GM18519 (cell line): ENCODE measurements at regions not wholly inside any gene's neighbourhood (a gene's known extent, or its start where the extent isn't known, plus 50 kb on each side); places are given as distances from the start of the nearest gene placed in this dataset.

Source experiments
- ATAC-seq: cut with Tn5 transposase; IDR thresholded peaks from one replicate; pipeline ENCODE4 v1.9.1; 2021; ENCODE audit warnings: mild to moderate bottlenecking, moderate library complexity; ENCODE audit not compliant: unreplicated experiment, low FRiP score

DNA sequence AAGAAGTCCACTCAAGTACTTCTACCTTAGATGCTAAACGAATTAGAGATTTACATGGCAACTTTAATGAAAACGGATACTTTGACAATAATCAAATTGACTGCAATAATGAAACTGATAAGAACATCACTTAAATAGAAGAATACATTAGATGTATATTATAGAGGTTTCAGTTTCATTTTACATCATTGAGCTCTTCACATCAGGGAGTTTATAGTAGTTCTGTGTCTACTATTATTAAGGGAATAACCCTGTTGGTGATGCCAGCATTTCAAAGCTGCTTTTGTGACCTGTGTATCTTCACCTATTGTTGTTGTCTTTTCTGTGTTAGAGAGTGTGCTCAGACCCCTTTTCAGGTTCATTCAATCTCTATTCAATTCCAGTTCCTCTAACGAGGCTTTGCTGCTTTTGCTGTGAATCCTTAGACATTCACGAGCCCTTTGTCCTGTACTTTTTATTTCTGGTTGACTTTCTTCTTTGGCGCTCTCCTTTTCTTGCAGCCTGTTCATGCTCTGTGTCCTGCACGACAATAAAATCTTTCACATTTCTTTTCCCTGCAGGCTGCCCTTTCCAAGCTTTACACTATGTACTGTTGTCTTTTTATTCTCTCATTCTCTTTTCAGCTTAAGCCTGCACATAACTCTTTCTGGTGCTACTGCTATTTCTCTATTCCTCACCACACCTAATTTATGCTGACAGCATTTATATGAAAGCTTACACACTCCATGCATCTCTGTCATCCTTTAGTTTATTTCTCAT, 232.1 kb downstream of the CPE start:
- peak; percentile 50 for ATAC-seq

- peak; percentile 95 for ATAC-seq
These were observed 234.1 kb downstream of the CPE start for GRCh38 chr4:165612936-165613335.

GRCh38 chr4:165613581-165613980, 234.8 kb downstream of the CPE start:
- ATAC-seq: no peak

GRCh38 chr4:165620913-165621312, 242.1 kb downstream of the CPE start:
- ATAC-seq: no peak

- ATAC-seq: no peak
These were observed 243.2 kb downstream of the CPE start for GRCh38 chr4:165621983-165622382.

DNA sequence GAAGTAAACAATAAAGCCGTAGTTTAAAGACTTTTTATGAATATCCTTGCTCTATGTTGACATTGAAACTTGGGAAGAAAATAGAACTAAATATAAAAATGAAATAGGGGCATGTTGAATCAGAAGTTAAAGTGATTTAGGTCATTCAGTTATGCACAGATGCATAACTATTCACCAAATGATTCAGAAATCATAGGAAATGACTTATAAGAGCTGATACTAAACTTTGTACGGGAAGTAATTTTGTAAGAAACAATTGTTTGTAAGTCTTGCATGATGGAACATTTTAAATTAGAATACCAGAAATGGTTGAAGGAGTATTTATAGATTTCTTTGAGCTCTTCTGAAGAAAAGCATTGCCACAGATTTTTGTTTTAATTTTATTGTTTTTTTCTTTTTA, 246.5 kb downstream of the CPE start:
- ATAC-seq: no peak

- ATAC-seq: no peak
These were observed 246.7 kb upstream of the TLL1 start for GRCh38 chr4:165626316-165626715.

DNA sequence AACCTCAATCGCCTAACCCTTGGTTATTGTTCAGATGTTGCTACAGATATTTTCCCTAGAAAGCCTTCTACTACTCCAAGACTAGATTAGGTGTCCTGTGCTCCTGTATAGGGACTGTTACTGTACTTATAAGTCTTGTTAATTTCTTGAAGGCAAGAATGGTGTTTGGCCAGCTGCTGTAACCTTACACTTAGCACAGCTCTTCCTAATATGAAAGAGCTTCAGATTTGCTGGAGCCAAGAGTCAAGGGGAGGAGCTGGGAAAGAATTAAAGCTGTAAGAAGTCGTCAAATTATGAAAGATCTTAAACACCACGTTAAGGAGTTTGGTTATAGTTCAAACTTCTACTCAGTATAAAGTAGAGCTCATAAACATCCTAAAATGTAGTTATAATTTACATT, 245.9 kb upstream of the TLL1 start:
- ATAC-seq: no peak

DNA sequence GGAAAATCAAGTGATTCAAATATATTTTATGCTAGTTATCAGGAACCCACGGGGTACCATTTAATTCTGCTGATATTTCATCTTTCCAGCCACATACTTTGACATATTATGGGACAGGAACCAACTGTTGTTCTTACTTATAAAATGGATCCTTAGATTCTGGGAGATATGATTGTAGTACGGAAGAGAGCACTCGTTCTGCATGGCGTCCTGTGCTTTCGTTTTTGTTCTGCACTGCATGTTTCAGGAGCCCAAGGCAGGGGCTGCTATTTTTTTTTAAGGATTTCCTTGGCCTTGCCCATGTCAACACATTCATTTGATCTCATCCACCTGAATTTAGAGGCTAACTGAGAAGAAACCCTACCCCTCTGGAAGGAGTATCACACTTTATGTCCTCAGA, 245.5 kb upstream of the TLL1 start:
- no peak for ATAC-seq

- ATAC-seq: no peak
These were observed 244.5 kb upstream of the TLL1 start for GRCh38 chr4:165628572-165628971.

DNA sequence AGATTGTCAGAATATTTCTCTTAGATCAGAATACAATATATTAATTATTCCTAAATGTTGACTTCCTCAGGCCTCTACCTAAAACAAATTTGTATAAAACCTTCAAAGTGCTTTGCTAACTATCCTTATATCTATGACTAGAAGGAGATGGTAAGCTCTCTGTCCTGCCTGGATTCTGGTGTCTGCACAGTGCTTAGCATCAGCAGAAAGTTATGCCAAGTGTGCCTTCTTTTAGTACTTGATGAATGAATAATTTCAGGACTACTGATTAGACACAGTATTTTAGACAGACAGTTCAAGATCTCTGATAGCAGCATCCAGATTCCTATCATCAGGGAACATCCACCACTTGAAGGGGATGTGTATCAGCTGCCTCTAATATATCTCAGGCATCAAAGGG, 242.4 kb upstream of the TLL1 start:
- no peak for ATAC-seq

DNA sequence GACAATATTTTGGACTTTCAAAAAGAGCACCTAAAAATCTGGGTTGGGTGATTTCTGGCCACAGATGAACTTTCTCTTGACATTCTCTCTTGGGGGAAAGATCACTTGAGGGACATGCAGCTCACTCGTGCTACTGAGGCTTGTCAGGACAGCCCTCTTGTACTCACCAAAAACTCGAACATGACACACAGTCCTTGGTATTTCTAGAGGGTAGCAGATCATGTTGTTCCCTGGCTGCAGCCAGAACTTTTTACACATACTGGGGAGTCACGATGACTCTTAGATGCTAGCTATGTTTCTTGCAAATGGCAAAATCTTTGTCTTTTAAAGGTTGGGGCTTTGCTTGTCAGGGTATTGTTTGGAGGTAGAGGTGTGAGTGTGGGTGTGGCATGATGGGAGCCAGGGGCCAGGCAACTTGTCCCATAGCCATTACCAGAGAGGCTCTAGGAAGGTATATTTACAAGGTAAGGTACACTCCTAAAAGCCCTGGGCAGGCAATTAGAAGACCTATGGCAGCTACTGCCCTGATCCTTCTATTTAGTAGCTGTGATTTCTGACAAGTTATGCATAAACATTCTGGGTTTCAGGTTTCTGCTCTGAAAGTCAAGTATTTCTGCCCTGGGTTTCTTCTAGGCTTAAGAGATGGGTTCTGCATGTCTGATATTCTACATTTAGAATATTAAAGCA, 241.7 kb upstream of the TLL1 start:
- ATAC-seq: no peak

- ATAC-seq: no peak
These were observed 241.1 kb upstream of the TLL1 start for GRCh38 chr4:165631912-165632311.

DNA sequence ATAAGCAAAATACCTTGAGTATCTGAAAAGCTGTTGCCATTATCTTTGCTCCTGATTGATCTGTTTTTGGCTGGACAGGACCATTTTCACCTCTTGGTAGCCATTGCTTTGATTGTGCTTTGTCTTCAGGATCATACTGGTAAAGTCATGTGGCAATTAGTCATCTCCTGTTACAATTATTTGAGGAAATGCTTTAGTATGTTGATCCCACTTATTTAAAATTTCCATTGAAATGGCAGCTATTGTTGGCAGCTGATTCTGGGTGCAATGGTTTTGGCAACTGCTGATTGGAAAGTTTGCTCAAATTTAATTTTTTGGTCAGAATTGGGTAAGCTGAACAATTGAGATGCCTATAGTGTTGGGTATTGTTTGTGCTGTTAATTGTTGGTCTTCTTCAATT, 238.3 kb upstream of the TLL1 start:
- no peak for ATAC-seq

DNA sequence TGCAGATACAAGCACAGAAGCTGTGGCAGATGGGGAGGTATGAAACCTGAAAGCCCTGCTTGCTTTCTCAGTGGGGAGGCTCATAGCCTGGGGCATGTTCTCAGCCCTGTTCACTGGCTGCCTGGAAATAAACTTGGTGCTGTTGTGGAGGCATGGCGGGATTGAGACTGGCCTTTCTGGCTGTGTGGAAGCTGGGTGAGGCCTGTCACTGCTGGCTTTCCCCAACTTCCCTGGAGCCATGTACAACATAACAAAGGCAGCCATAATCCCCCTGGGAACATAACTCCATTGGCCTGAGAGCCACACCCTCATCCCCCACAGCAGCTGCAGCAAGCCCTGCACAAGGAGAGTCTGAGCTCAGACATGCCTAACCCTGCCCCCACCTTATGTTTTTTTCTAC, 237.7 kb upstream of the TLL1 start:
- no peak for ATAC-seq

GRCh38 chr4:165635951-165636350, 237.1 kb upstream of the TLL1 start:
- ATAC-seq: no peak

DNA sequence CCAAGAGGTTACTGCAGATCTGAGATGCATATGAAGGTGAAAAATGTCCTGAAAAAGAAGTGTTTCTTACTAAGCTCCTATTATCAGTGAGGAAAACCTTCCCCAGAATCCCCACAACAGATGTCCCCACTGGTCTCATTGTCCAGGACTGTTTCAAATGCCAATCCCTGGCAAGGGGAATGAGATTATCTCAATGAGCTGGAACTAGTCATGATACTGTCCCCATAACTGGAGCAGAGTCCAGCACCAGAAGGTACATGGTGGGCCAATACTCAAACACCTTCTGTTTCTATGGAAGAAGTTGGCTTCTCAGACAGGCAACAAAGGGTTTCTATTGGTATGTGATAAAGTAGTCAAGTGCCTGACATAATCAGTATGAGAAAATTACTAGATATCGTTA, 221.1 kb upstream of the TLL1 start:
- no peak for ATAC-seq

GRCh38 chr4:165654556-165654955, 218.5 kb upstream of the TLL1 start:
- no peak for ATAC-seq

DNA sequence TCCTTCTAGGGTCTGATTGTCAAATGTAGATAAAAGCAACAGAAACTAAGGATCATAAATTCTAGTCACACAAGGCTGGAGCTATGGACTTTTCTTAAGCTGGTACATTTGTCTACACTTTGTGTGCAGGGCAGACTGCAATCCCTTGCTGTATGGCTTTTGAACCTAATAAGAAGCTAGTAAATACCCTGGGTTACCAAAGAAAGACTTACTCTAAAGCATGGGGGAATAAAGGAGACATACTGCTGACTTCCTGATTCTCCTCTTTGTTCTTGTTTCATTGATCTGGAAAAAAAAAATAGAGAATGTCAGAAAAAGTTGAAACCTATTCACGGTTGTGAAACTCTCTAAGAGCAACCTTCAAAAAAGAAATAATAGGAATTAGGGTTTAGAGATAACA, 216.6 kb upstream of the TLL1 start:
- no peak for ATAC-seq

DNA sequence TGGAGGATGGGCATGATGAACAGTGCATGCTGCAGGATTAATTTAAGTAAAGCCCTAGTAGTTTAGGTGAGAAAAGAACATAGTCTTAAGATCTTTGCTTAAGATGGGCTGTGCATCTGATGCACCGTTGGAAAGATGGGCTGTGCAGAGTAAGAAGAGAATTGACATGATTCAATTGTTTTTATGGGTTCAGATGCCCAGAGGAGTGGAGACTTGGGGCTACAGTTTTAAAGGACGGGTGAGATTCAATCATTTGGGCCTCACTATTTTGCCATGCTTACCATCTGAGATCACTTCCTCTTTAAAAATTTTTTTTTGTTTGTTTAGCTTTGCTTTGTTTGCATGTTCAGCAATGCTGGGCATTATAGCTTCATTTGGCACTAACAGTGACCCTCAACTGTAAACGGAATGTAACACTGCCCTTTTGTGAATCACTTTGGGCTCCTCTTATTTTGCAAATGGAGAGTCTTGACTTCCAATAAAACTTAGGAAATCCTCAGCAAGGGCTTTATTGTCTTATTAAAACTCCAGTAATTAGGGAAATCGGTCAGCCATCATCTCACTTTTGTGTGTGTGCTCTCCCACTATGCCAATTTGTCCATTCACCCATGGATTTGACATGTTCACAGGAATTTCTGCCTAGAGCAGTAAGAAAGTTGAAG, 216.1 kb upstream of the TLL1 start:
- ATAC-seq: no peak

DNA sequence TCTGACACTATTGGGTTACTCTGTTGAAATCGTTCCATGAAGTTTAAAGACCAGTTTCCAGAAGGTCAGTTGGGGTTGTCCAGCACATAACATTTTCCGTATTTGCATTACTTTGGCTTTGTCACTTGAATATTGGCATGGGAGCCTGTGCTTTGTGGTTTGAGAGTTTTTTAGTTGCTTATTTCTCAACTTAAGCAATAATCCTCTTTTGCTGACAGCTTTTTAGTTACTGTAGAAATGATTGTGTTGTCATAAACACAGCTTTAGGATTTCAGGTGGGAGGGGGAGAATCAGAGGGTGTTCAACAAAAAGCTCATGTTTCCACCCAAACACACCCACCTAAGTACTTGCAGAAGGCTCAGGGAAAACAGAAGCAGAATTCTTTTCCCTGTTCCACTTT, 210.7 kb upstream of the TLL1 start:
- ATAC-seq: no peak

DNA sequence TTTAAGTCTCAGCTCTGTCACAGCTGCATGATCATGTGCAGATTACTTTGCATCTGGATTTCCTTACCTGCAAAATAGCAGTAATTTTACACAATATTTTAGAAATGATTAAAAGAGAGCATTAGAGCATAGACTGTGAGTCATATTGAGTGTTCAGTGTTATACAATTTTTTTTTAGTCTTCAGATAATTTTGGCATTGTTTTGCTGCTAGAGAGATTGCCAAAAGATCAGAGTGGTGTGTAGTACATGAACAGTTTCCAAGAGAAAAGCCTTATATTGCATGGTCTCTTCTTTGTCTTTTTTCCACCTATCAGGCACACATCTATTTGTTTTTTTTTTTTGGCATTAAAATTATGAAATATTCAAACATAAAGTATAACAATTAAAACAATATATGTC, 209.6 kb upstream of the TLL1 start:
- ATAC-seq: no peak
